SK-N-SH treated with all-trans-retinoic acid at 6 μM for 48 hours (cell line): ENCODE measurements at regions not wholly inside any gene's neighbourhood (a gene's known extent, or its start where the extent isn't known, plus 50 kb on each side); places are given as distances from the start of the nearest gene placed in this dataset.
"Not testable (repeated sequence)": the region's sequence is repeated elsewhere in the genome, so short reads cannot be mapped to it uniquely, and the experiment has no call there.

Experiments
- ATAC-seq: fragments of 200-7000 bp; cut with Tn5 transposase; 3 replicates; pipeline ENCODE4 v1.9.1; 2020; ENCODE audit warnings: mild to moderate bottlenecking, moderate library complexity
- ARNTL ChIP-seq: fragments of 450-650 bp; formaldehyde crosslinking; IDR thresholded peaks from 2 replicates; pipeline ENCODE4 v1.5.0; 2020; ENCODE audit warnings: low read depth, mild to moderate bottlenecking, moderate library complexity, borderline replicate concordance
- CREB5 ChIP-seq: fragments of 250-450 bp; sonication (Bioruptor Pico); IDR thresholded peaks from 2 replicates; pipeline ENCODE4 v1.5.1; 2020; ENCODE audit warnings: low read depth, mild to moderate bottlenecking, moderate library complexity
- CSDC2 ChIP-seq: fragments of 250-450 bp; sonication (Bioruptor Pico); IDR thresholded peaks from 2 replicates; pipeline ENCODE4 v1.5.0; 2020; ENCODE audit warnings: mild to moderate bottlenecking, moderate library complexity
- CSRNP3 ChIP-seq: fragments of 250-450 bp; sonication (Bioruptor Pico); IDR thresholded peaks from 2 replicates; pipeline ENCODE4 v1.5.1; 2021; ENCODE audit warnings: mild to moderate bottlenecking, moderate library complexity
- ESRRG ChIP-seq: fragments of 250-450 bp; sonication (Bioruptor Pico); IDR thresholded peaks from 2 replicates; pipeline ENCODE4 v1.6.1; 2021; ENCODE audit warnings: mild to moderate bottlenecking
- GLIS3 ChIP-seq: fragments of 250-450 bp; sonication (Bioruptor Pico); IDR thresholded peaks from 2 replicates; pipeline ENCODE4 v1.5.0; 2020; ENCODE audit warnings: mild to moderate bottlenecking, moderate library complexity
- OSR1 ChIP-seq: fragments of 250-450 bp; sonication (Bioruptor Pico); IDR thresholded peaks from 2 replicates; pipeline ENCODE4 v1.8.0; 2022; ENCODE audit warnings: moderate library complexity, mild to moderate bottlenecking, inconsistent platforms
- PATZ1 ChIP-seq: fragments of 250-450 bp; sonication (Bioruptor Pico); IDR thresholded peaks from 2 replicates; pipeline ENCODE4 v1.8.0; 2020; ENCODE audit warnings: mild to moderate bottlenecking, moderate library complexity, borderline replicate concordance
- POU6F1 ChIP-seq: fragments of 250-450 bp; sonication (Bioruptor Pico); IDR thresholded peaks from 2 replicates; pipeline ENCODE4 v1.8.0; 2021; ENCODE audit warnings: low read depth, mild to moderate bottlenecking, moderate library complexity, borderline replicate concordance
- PPARA ChIP-seq: fragments of 250-450 bp; sonication (Bioruptor Pico); IDR thresholded peaks from 2 replicates; pipeline ENCODE4 v1.5.0; 2020; ENCODE audit warnings: mild to moderate bottlenecking, borderline replicate concordance
- RARB ChIP-seq: fragments of 250-450 bp; sonication (Bioruptor Pico); IDR thresholded peaks from 2 replicates; pipeline ENCODE4 v1.8.0; 2021; ENCODE audit warnings: mild to moderate bottlenecking, moderate library complexity
- SNAI2 ChIP-seq: fragments of 250-450 bp; sonication (Bioruptor Pico); IDR thresholded peaks from 2 replicates; pipeline ENCODE4 v1.5.0; 2020; ENCODE audit warnings: mild to moderate bottlenecking, moderate library complexity
- TSHZ2 ChIP-seq: fragments of 250-450 bp; sonication (Bioruptor Pico); IDR thresholded peaks from 2 replicates; pipeline ENCODE4 v1.5.0; 2020; ENCODE audit warnings: mild to moderate bottlenecking, moderate library complexity
- ZFP3 ChIP-seq: fragments of 250-450 bp; sonication (Bioruptor Pico); IDR thresholded peaks from 2 replicates; pipeline ENCODE4 v1.5.0; 2020; ENCODE audit warnings: mild to moderate bottlenecking, moderate library complexity
- ZFP30 ChIP-seq: fragments of 450-650 bp; formaldehyde crosslinking; IDR thresholded peaks from 2 replicates; pipeline ENCODE4 v1.5.0; 2022; ENCODE audit warnings: mild to moderate bottlenecking, moderate library complexity
- ZNF70 ChIP-seq: fragments of 450-650 bp; formaldehyde crosslinking; IDR thresholded peaks from 2 replicates; pipeline ENCODE4 v1.5.0; 2020; ENCODE audit warnings: mild to moderate bottlenecking, moderate library complexity
- ZNF8 ChIP-seq: fragments of 450-650 bp; formaldehyde crosslinking; IDR thresholded peaks from 2 replicates; pipeline ENCODE4 v1.5.0; 2020; ENCODE audit warnings: mild to moderate bottlenecking, moderate library complexity

- TF ChIP-seq TSHZ2 (CRISPR knock-in tag) (no peak), CSDC2 (no peak), ZFP30 (no peak), SNAI2 (CRISPR knock-in tag) (no peak), ARNTL (no peak), ZNF70 (CRISPR knock-in tag) (no peak), ESRRG (CRISPR knock-in tag) (no peak), PATZ1 (CRISPR knock-in tag) (no peak), GLIS3 (CRISPR knock-in tag) (no peak), CREB5 (CRISPR knock-in tag) (no peak), PPARA (CRISPR knock-in tag) (no peak), CSRNP3 (CRISPR knock-in tag) (no peak), OSR1 (CRISPR knock-in tag) (no peak), POU6F1 (CRISPR knock-in tag) (no peak), ZNF8 (CRISPR knock-in tag) (no peak)
- peak; percentile 61 for ATAC-seq
These were observed 208.6 kb downstream of the RASSF9 start for GRCh38 chr12:85627584-85627983.

- ATAC-seq: not testable (repeated sequence)
These were observed 207.6 kb downstream of the RASSF9 start for GRCh38 chr12:85628562-85628961.

- no peak for ATAC-seq
- TF ChIP-seq ZFP3 (CRISPR knock-in tag) (no peak), RARB (CRISPR knock-in tag) (no peak), CSRNP3 (CRISPR knock-in tag) (no peak), CSDC2 (no peak), ESRRG (CRISPR knock-in tag) (no peak), POU6F1 (CRISPR knock-in tag) (no peak)
These were observed 205.4 kb downstream of the RASSF9 start for GRCh38 chr12:85630851-85631250.
